ENCODE measurements at regions not wholly inside any gene's neighbourhood (a gene's known extent, or its start where the extent isn't known, plus 50 kb on each side); places are given as distances from the start of the nearest gene placed in this dataset.

- Histone ChIP-seq H3K27me3 (ENCODE audit: control insufficient read depth in 3 of 3, insufficient read depth in 3 of 3, low read length in 2 of 3) (peaks cover 0 to 3% (median 0%) of the 10 kb centered on the region in 3 donors), H3K4me3 (no peak overlapping the region), H3K9me3 (ENCODE audit: control insufficient read depth in 4 of 4, insufficient read depth in 3 of 4, low read length in 3 of 4) (peaks cover 0 to 2% (median 0%) of the 10 kb centered on the region in 4 donors), H3K4me1 (ENCODE audit: control insufficient read depth in 5 of 5, insufficient read depth in 5 of 5, low read length in 5 of 5) (peaks cover 0 to 7% (median 0%) of the 10 kb centered on the region in 5 donors), H3K9ac (ENCODE audit: insufficient read depth in 1 of 2, low read length in 2 of 2) (no peak overlapping the region), H3K36me3 (ENCODE audit: control insufficient read depth in 4 of 4, insufficient read depth in 4 of 4, low read length in 4 of 4) (no peaks in the 10 kb centered on the region), H3K27ac (ENCODE audit: low read depth in 1 of 2, low read length in 1 of 2) (peak overlapping the region in 1 of 2 donors; percentile 13)
- DNase-seq, result no peak
- no peak for ATAC-seq (ENCODE audit: insufficient read depth, low FRiP score)
- 8 to 10% methylated on average over 1 of the region's 1 CpG for WGBS, 2 donors
- no peak for TF ChIP-seq CTCF (IDR thresholded peaks at IDR 0.05; ENCODE audit: control extremely low read depth, extremely low read depth)
Measured at GRCh38 chr3:72186400-72186855, 401.5 kb upstream of the PROK2 start.

- 47 to 52% methylated on average over 9 of the region's 9 CpGs for WGBS, 2 donors
- ATAC-seq (ENCODE audit: insufficient read depth, low FRiP score), result no peak
- H3K27ac ChIP-seq (ENCODE audit: low read depth in 1 of 2, low read length in 1 of 2), result peak overlapping the region in 1 of 2 donors; percentile 13
Measured at GRCh38 chr3:72185549-72186399, 400.8 kb upstream of the PROK2 start.

GRCh38 chr3:72183489-72183888, 398.5 kb upstream of the PROK2 start:
- Histone ChIP-seq H3K36me3 (ENCODE audit: control insufficient read depth in 4 of 4, insufficient read depth in 4 of 4, low read length in 4 of 4) (no peaks in the 10 kb centered on the region), H3K27ac (ENCODE audit: low read depth in 1 of 2, low read length in 1 of 2) (no peak overlapping the region), H3K9ac (ENCODE audit: insufficient read depth in 1 of 2, low read length in 2 of 2) (no peak overlapping the region), H3K27me3 (ENCODE audit: control insufficient read depth in 3 of 3, insufficient read depth in 3 of 3, low read length in 2 of 3) (peaks cover 0 to 10% (median 5%) of the 10 kb centered on the region in 3 donors), H3K4me1 (ENCODE audit: control insufficient read depth in 5 of 5, insufficient read depth in 5 of 5, low read length in 5 of 5) (peaks cover 0 to 7% (median 0%) of the 10 kb centered on the region in 5 donors), H3K4me3 (no peak overlapping the region), H3K9me3 (ENCODE audit: control insufficient read depth in 4 of 4, insufficient read depth in 3 of 4, low read length in 3 of 4) (peaks cover 0 to 2% (median 0%) of the 10 kb centered on the region in 4 donors)
- 92 to 98% methylated on average over 5 of the region's 5 CpGs for WGBS, 2 donors
- ATAC-seq (ENCODE audit: insufficient read depth, low FRiP score) (no peak), DNase-seq (no peak)
- TF ChIP-seq CTCF (IDR thresholded peaks at IDR 0.05; ENCODE audit: control extremely low read depth, extremely low read depth), result no peak

More at GRCh38 chr3:72185549-72186399, 400.8 kb upstream of the PROK2 start:
- Histone ChIP-seq H3K9me3 (ENCODE audit: control insufficient read depth in 4 of 4, insufficient read depth in 3 of 4, low read length in 3 of 4) (peaks cover 0 to 2% (median 0%) of the 10 kb centered on the region in 4 donors), H3K4me3 (no peak overlapping the region), H3K9ac (ENCODE audit: insufficient read depth in 1 of 2, low read length in 2 of 2) (no peak overlapping the region), H3K36me3 (ENCODE audit: control insufficient read depth in 4 of 4, insufficient read depth in 4 of 4, low read length in 4 of 4) (no peaks in the 10 kb centered on the region), H3K27me3 (ENCODE audit: control insufficient read depth in 3 of 3, insufficient read depth in 3 of 3, low read length in 2 of 3) (peaks cover 0 to 3% (median 0%) of the 10 kb centered on the region in 3 donors), H3K4me1 (ENCODE audit: control insufficient read depth in 5 of 5, insufficient read depth in 5 of 5, low read length in 5 of 5) (peaks cover 0 to 7% (median 0%) of the 10 kb centered on the region in 5 donors)
- no peak for TF ChIP-seq CTCF (IDR thresholded peaks at IDR 0.05; ENCODE audit: control extremely low read depth, extremely low read depth)
- no peak for DNase-seq
